Mesothelial cell of epicardium (in vitro differentiated cells): ENCODE measurements at regions not wholly inside any gene's neighbourhood (a gene's known extent, or its start where the extent isn't known, plus 50 kb on each side); places are given as distances from the start of the nearest gene placed in this dataset.

Experiments
- DNase-seq, 2 experiments: peaks; one replicate each; pipeline ENCODE4 v3.0.0; 2021; ENCODE audit warnings: low spot score in 2 of 2; ENCODE audit not compliant: unreplicated experiment in 2 of 2
- H3K27ac Mint-ChIP-seq: 2 replicates; pipeline ENCODE4 v1.8.0; 2021; ENCODE audit warnings: mixed read lengths
- H3K27me3 Mint-ChIP-seq: 2 replicates; pipeline ENCODE4 v1.8.0; 2021; ENCODE audit warnings: low read depth, mixed read lengths
- H3K36me3 Mint-ChIP-seq: 2 replicates; pipeline ENCODE4 v1.8.0; 2021; ENCODE audit warnings: mixed read lengths
- H3K4me1 Mint-ChIP-seq: 2 replicates; pipeline ENCODE4 v1.8.0; 2021; ENCODE audit warnings: mixed read lengths
- H3K4me3 Mint-ChIP-seq: 2 replicates; pipeline ENCODE4 v1.8.0; 2021; ENCODE audit warnings: mild to moderate bottlenecking, moderate library complexity, mixed read lengths
- H3K9me3 Mint-ChIP-seq: 2 replicates; pipeline ENCODE4 v1.8.0; 2021; ENCODE audit warnings: mixed read lengths
- CTCF ChIP-seq: fragments of 200-600 bp; sonication (generic); IDR thresholded peaks from one replicate; pipeline ENCODE4 v1.5.0; 2021; ENCODE audit warnings: antibody characterized with exemption; ENCODE audit not compliant: unreplicated experiment

- DNase-seq = no peak
- H3K9me3 Mint-ChIP-seq = no peaks in the 10 kb centered on the region
- no peak overlapping the region for H3K4me3 Mint-ChIP-seq
- H3K36me3 Mint-ChIP-seq = no peaks in the 10 kb centered on the region
- peaks cover 2% of the 10 kb centered on the region for H3K4me1 Mint-ChIP-seq
- no peak for TF ChIP-seq CTCF
- H3K27me3 Mint-ChIP-seq = no peaks in the 10 kb centered on the region
- no peak overlapping the region for H3K27ac Mint-ChIP-seq
Measured at GRCh38 chr13:83485101-83485500, 397.2 kb downstream of the SLITRK1 start.

GRCh38 chr13:83471011-83471410, 411.3 kb downstream of the SLITRK1 start:
- Mint-ChIP-seq H3K4me1 (no peaks in the 10 kb centered on the region), H3K4me3 (no peak overlapping the region), H3K36me3 (no peaks in the 10 kb centered on the region), H3K27ac (no peak overlapping the region), H3K27me3 (no peaks in the 10 kb centered on the region), H3K9me3 (peaks cover 22% of the 10 kb centered on the region)
- no peak for DNase-seq
- TF ChIP-seq CTCF = no peak

- Mint-ChIP-seq H3K4me1 (no peaks in the 10 kb centered on the region), H3K9me3 (peaks cover 26% of the 10 kb centered on the region)
Measured at GRCh38 chr13:83470133-83470797, 412.0 kb downstream of the SLITRK1 start.

GRCh38 chr13:83453723-83454122, 428.6 kb downstream of the SLITRK1 start:
- H3K4me3 Mint-ChIP-seq = no peak overlapping the region
- H3K36me3 Mint-ChIP-seq = no peaks in the 10 kb centered on the region
- peaks cover 7% of the 10 kb centered on the region for H3K9me3 Mint-ChIP-seq
- peaks cover 12% of the 10 kb centered on the region for H3K4me1 Mint-ChIP-seq
- no peak for DNase-seq
- TF ChIP-seq CTCF = no peak
- H3K27me3 Mint-ChIP-seq = no peaks in the 10 kb centered on the region
- H3K27ac Mint-ChIP-seq = no peak overlapping the region

More at GRCh38 chr13:83470133-83470797, 412.0 kb downstream of the SLITRK1 start:
- H3K36me3 Mint-ChIP-seq = no peaks in the 10 kb centered on the region
- H3K27me3 Mint-ChIP-seq = no peaks in the 10 kb centered on the region
- H3K27ac Mint-ChIP-seq = no peak overlapping the region
- no peak for DNase-seq
- no peak overlapping the region for H3K4me3 Mint-ChIP-seq
- no peak for TF ChIP-seq CTCF

- no peak for TF ChIP-seq CTCF
- H3K27me3 Mint-ChIP-seq = no peaks in the 10 kb centered on the region
- peaks cover 7% of the 10 kb centered on the region for H3K9me3 Mint-ChIP-seq
- H3K27ac Mint-ChIP-seq = no peak overlapping the region
- no peak overlapping the region for H3K4me3 Mint-ChIP-seq
- peaks cover 12% of the 10 kb centered on the region for H3K4me1 Mint-ChIP-seq
- no peaks in the 10 kb centered on the region for H3K36me3 Mint-ChIP-seq
- DNase-seq = no peak
Measured at GRCh38 chr13:83453300-83453699, 429.0 kb downstream of the SLITRK1 start.
